ENCODE measurements at regions not wholly inside any gene's neighbourhood (a gene's known extent, or its start where the extent isn't known, plus 50 kb on each side); places are given as distances from the start of the nearest gene placed in this dataset.

- ChIA-PET POLR2A (ENCODE audit: unreplicated experiment) (no interaction called here), CTCF (no interaction called here)
- Histone ChIP-seq H3K27me3 (ENCODE audit: insufficient read depth, low read depth) (peaks cover 37% of the 10 kb centered on the region; the same call in 1 of the 2 replicates), H3K4me2 (no peak overlapping the region), H2AFZ (no peak overlapping the region), H3K4me1 (replicated peaks; ENCODE audit: insufficient read depth) (no peaks in the 10 kb centered on the region), H3F3A (ENCODE audit: insufficient read depth, low read depth) (no peaks in the 10 kb centered on the region), H4K20me1 (ENCODE audit: insufficient read depth) (no peaks in the 10 kb centered on the region), H3K79me2 (ENCODE audit: low read depth) (no peaks in the 10 kb centered on the region), H3K4me3 (no peak overlapping the region), H3K9me2 (ENCODE audit: insufficient read depth) (0 out of 2 replicates have a peak, but pooled peaks cover 5% of the 10 kb centered on the region), H3K9me3 (ENCODE audit: insufficient read depth, low read depth) (peaks cover 13% of the 10 kb centered on the region; the same call in 1 of the 2 replicates), H3K27ac (no peak overlapping the region), H3K36me3 (ENCODE audit: low read depth) (no peaks in the 10 kb centered on the region)
- intact Hi-C loops (cut with micrococcal nuclease; ENCODE audit: unreplicated experiment) = no loop called here
- no TSS peak for BruUV-seq (replicated peaks)
- TF ChIP-seq EZH2 (IDR thresholded peaks at IDR 0.05; ENCODE audit: low read depth) = no peak
- no peak for DNase-seq
These were observed 201.9 kb upstream of the COPS8 start for GRCh38 chr2:236883819-236884218.

GRCh38 chr2:236884569-236885175 is 201.0 kb upstream of the COPS8 start:
- BruUV-seq (replicated peaks) = no TSS peak
- Histone ChIP-seq H3K9me2 (ENCODE audit: insufficient read depth) (no peaks in the 10 kb centered on the region), H3K27ac (no peak overlapping the region), H3K4me3 (no peak overlapping the region), H3K4me2 (no peak overlapping the region), H3K79me2 (ENCODE audit: low read depth) (no peaks in the 10 kb centered on the region), H3F3A (ENCODE audit: insufficient read depth, low read depth) (no peaks in the 10 kb centered on the region), H4K20me1 (ENCODE audit: insufficient read depth) (no peaks in the 10 kb centered on the region), H3K9me3 (ENCODE audit: insufficient read depth, low read depth) (peaks cover 13% of the 10 kb centered on the region; the same call in 1 of the 2 replicates), H3K27me3 (ENCODE audit: insufficient read depth, low read depth) (peaks cover 43% of the 10 kb centered on the region; the same call in 1 of the 2 replicates), H2AFZ (no peak overlapping the region), H3K36me3 (ENCODE audit: low read depth) (no peaks in the 10 kb centered on the region), H3K4me1 (replicated peaks; ENCODE audit: insufficient read depth) (no peaks in the 10 kb centered on the region)
- intact Hi-C loops (cut with micrococcal nuclease; ENCODE audit: unreplicated experiment) = no loop called here
- CTCF ChIA-PET = no interaction called here
- no peak for TF ChIP-seq EZH2 (IDR thresholded peaks at IDR 0.05; ENCODE audit: low read depth)
- no peak for TF ChIP-seq CTCF (conservative IDR thresholded peaks at IDR 0.05)
- no peak for DNase-seq
- POLR2A ChIA-PET (ENCODE audit: unreplicated experiment) = no interaction called here

GRCh38 chr2:236886456-236886855 is 199.2 kb upstream of the COPS8 start:
- no peak for TF ChIP-seq CTCF (conservative IDR thresholded peaks at IDR 0.05)
- TF ChIP-seq EZH2 (IDR thresholded peaks at IDR 0.05; ENCODE audit: low read depth) = no peak
- H3K27ac ChIP-seq = no peak overlapping the region
- H3K27me3 ChIP-seq (ENCODE audit: insufficient read depth, low read depth) = peaks cover 45% of the 10 kb centered on the region; the same call in 1 of the 2 replicates
- H3K4me3 ChIP-seq = no peak overlapping the region
- H3K36me3 ChIP-seq (ENCODE audit: low read depth) = no peaks in the 10 kb centered on the region
- H3K79me2 ChIP-seq (ENCODE audit: low read depth) = no peaks in the 10 kb centered on the region
- intact Hi-C loops (cut with micrococcal nuclease; ENCODE audit: unreplicated experiment) = no loop called here
- no peak overlapping the region for H3K4me2 ChIP-seq
- no peaks in the 10 kb centered on the region for H3F3A ChIP-seq (ENCODE audit: insufficient read depth, low read depth)
- BruUV-seq (replicated peaks) = no TSS peak
- ChIA-PET CTCF (no interaction called here), POLR2A (ENCODE audit: unreplicated experiment) (no interaction called here)
- H2AFZ ChIP-seq = no peak overlapping the region
- H3K9me2 ChIP-seq (ENCODE audit: insufficient read depth) = no peaks in the 10 kb centered on the region
- H3K4me1 ChIP-seq (replicated peaks; ENCODE audit: insufficient read depth) = no peaks in the 10 kb centered on the region
- no peaks in the 10 kb centered on the region for H4K20me1 ChIP-seq (ENCODE audit: insufficient read depth)
- peaks cover 13% of the 10 kb centered on the region; the same call in 1 of the 2 replicates for H3K9me3 ChIP-seq (ENCODE audit: insufficient read depth, low read depth)
- DNase-seq = no peak

- ChIA-PET CTCF (no interaction called here), POLR2A (ENCODE audit: unreplicated experiment) (interaction anchor here (0.7 kb wide), 1 partner anchor 36 kb away, joined by 3 read pairs; no protein-coding TSS in a partner anchor)
- no peaks in the 10 kb centered on the region for H3F3A ChIP-seq (ENCODE audit: insufficient read depth, low read depth)
- H2AFZ ChIP-seq = no peak overlapping the region
- H3K79me2 ChIP-seq (ENCODE audit: low read depth) = no peaks in the 10 kb centered on the region
- peaks cover 5% of the 10 kb centered on the region; the same call in 1 of the 2 replicates for H3K9me3 ChIP-seq (ENCODE audit: insufficient read depth, low read depth)
- H3K27me3 ChIP-seq (ENCODE audit: insufficient read depth, low read depth) = peaks cover 38% of the 10 kb centered on the region; the same call in 1 of the 2 replicates
- no TSS peak for BruUV-seq (replicated peaks)
- no peaks in the 10 kb centered on the region for H3K9me2 ChIP-seq (ENCODE audit: insufficient read depth)
- H3K36me3 ChIP-seq (ENCODE audit: low read depth) = no peaks in the 10 kb centered on the region
- no peak for DNase-seq
- TF ChIP-seq EZH2 (IDR thresholded peaks at IDR 0.05; ENCODE audit: low read depth) = no peak
- no peak for TF ChIP-seq CTCF (conservative IDR thresholded peaks at IDR 0.05)
- intact Hi-C loops (cut with micrococcal nuclease; ENCODE audit: unreplicated experiment) = no loop called here
- no peak overlapping the region for H3K4me2 ChIP-seq
- no peaks in the 10 kb centered on the region for H3K4me1 ChIP-seq (replicated peaks; ENCODE audit: insufficient read depth)
- no peaks in the 10 kb centered on the region for H4K20me1 ChIP-seq (ENCODE audit: insufficient read depth)
- H3K27ac ChIP-seq = no peak overlapping the region
- no peak overlapping the region for H3K4me3 ChIP-seq
These were observed 198.2 kb upstream of the COPS8 start for GRCh38 chr2:236887531-236887930.
